Loucy (cell line): ENCODE measurements at regions not wholly inside any gene's neighbourhood (a gene's known extent, or its start where the extent isn't known, plus 50 kb on each side); places are given as distances from the start of the nearest gene placed in this dataset.

Source experiments
- H2AFZ ChIP-seq: fragments of 200-600 bp; sonication (generic); 2 replicates; pipeline ENCODE4 v1.6.0; 2016; ENCODE audit warnings: antibody characterized with exemption, mild to moderate bottlenecking, low read length, moderate library complexity
- H3F3A ChIP-seq: fragments of 200-600 bp; 2 replicates; pipeline ENCODE4 v1.6.0; 2016; ENCODE audit warnings: antibody characterized with exemption, low read depth, mild to moderate bottlenecking
- H3K27me3 ChIP-seq: fragments of 200-600 bp; sonication (generic); 2 replicates; pipeline ENCODE4 v1.6.1; 2014; ENCODE audit warnings: low read length, mild to moderate bottlenecking; ENCODE audit not compliant: insufficient read depth, poor library complexity, severe bottlenecking
- H3K36me3 ChIP-seq: fragments of 200-600 bp; sonication (generic); 2 replicates; pipeline ENCODE4 v1.6.1; 2016; ENCODE audit warnings: low read length; ENCODE audit not compliant: insufficient read depth
- H3K4me1 ChIP-seq: fragments of 200-600 bp; sonication (generic); 2 replicates; pipeline ENCODE4 v1.5.1; 2014; ENCODE audit warnings: low read length, mild to moderate bottlenecking; ENCODE audit not compliant: insufficient read depth, poor library complexity, severe bottlenecking
- H3K4me2 ChIP-seq: fragments of 200-600 bp; sonication (generic); 2 replicates; pipeline ENCODE4 v1.6.0; 2014; ENCODE audit warnings: antibody characterized with exemption, low read length, low read depth, mild to moderate bottlenecking; ENCODE audit not compliant: poor library complexity, severe bottlenecking
- H3K4me3 ChIP-seq: fragments of 200-600 bp; sonication (generic); 2 replicates; pipeline ENCODE4 v1.5.1; 2014; ENCODE audit warnings: low read length, mild to moderate bottlenecking, mixed read lengths; ENCODE audit not compliant: poor library complexity, severe bottlenecking
- H3K79me2 ChIP-seq: fragments of 200-600 bp; sonication (generic); 2 replicates; pipeline ENCODE4 v1.6.1; 2014; ENCODE audit warnings: low read length; ENCODE audit not compliant: insufficient read depth
- H3K9ac ChIP-seq: fragments of 200-600 bp; sonication (generic); 2 replicates; pipeline ENCODE4 v1.6.0; 2014; ENCODE audit warnings: mild to moderate bottlenecking, low read depth, low read length, moderate library complexity; ENCODE audit not compliant: poor library complexity, severe bottlenecking
- H3K9me2 ChIP-seq: fragments of 200-600 bp; sonication (generic); replicated peaks from 2 replicates; pipeline ENCODE4 v1.6.1; 2016; ENCODE audit warnings: low read depth, low read length, mixed read lengths
- H3K9me3 ChIP-seq: fragments of 200-600 bp; sonication (generic); 2 replicates; pipeline ENCODE4 v1.6.1; 2014; ENCODE audit warnings: mild to moderate bottlenecking, antibody characterized with exemption, low read length, low read depth; ENCODE audit not compliant: insufficient read depth
- H4K20me1 ChIP-seq: fragments of 200-600 bp; sonication (generic); 2 replicates; pipeline ENCODE4 v1.6.0; 2014; ENCODE audit warnings: antibody characterized with exemption, low read length, mild to moderate bottlenecking; ENCODE audit not compliant: insufficient read depth, poor library complexity, severe bottlenecking
- EZH2phosphoT487 ChIP-seq: fragments of 200-600 bp; IDR thresholded peaks from 2 replicates; pipeline ENCODE4 v1.6.1; 2018; ENCODE audit warnings: antibody characterized with exemption, mild to moderate bottlenecking, moderate library complexity, borderline replicate concordance
- TF ChIP-seq, protein P1 (sequence below): fragments of 200-600 bp; sonication (generic); conservative IDR thresholded peaks from 2 replicates; pipeline ENCODE4 v1.5.1; 2014; ENCODE audit warnings: mild to moderate bottlenecking, antibody characterized with exemption, low read length

DNA sequence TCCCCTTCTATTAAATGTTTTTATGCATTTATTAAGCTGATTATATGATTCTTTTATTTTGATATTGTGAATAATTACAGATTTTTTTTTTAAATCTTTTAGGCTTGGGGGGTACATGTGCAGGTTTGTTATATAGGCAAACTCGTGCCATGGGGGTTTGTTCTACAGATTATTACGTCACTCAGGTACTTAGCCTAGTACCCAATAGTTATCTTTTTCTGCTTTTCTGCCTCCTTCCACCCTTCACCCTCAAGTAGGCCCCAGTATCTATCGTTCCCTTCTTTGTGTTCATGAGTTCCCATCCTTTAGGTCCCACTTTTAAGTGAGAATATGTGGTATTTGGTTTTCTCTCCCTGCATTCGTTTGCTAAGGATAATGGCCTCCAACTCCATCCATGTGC is 92.2 kb upstream of the CWC22 start:
- Histone ChIP-seq H3K27me3 (no peaks in the 10 kb centered on the region), H3K4me1 (no peaks in the 10 kb centered on the region), H3K9me3 (no peaks in the 10 kb centered on the region), H3K4me3 (no peak overlapping the region), H4K20me1 (no peaks in the 10 kb centered on the region), H3K79me2 (no peaks in the 10 kb centered on the region), H3K9ac (no peak overlapping the region), H3K9me2 (no peaks in the 10 kb centered on the region), H2AFZ (no peak overlapping the region), H3F3A (no peaks in the 10 kb centered on the region), H3K36me3 (no peaks in the 10 kb centered on the region), H3K4me2 (no peak overlapping the region)
- TF ChIP-seq EZH2phosphoT487: no peak
- TF ChIP-seq, protein P1, sequence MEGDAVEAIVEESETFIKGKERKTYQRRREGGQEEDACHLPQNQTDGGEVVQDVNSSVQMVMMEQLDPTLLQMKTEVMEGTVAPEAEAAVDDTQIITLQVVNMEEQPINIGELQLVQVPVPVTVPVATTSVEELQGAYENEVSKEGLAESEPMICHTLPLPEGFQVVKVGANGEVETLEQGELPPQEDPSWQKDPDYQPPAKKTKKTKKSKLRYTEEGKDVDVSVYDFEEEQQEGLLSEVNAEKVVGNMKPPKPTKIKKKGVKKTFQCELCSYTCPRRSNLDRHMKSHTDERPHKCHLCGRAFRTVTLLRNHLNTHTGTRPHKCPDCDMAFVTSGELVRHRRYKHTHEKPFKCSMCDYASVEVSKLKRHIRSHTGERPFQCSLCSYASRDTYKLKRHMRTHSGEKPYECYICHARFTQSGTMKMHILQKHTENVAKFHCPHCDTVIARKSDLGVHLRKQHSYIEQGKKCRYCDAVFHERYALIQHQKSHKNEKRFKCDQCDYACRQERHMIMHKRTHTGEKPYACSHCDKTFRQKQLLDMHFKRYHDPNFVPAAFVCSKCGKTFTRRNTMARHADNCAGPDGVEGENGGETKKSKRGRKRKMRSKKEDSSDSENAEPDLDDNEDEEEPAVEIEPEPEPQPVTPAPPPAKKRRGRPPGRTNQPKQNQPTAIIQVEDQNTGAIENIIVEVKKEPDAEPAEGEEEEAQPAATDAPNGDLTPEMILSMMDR: no peak

DNA sequence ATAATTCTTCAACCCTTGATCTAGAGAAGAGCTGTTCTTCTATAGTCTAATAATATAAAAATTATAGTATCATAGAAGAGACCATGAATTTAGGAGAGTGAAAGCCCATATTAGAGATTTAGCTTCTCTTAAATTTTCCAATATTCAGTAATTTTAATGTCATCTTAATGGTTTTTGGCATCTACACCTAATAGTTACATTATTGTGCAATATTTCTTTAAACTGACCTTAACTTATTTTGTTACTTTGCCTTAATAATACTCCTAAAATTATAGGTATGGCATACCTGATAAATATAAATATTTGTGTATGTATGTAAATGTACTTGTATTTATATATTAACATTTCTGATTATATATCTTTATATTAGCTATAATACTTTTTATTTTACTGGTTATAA is 78.0 kb upstream of the CWC22 start:
- Histone ChIP-seq H3K4me2 (no peak overlapping the region), H3K9me3 (peaks cover 6% of the 10 kb centered on the region; the same call in 1 of the 2 replicates), H3F3A (no peaks in the 10 kb centered on the region), H3K27me3 (no peaks in the 10 kb centered on the region), H3K9me2 (no peaks in the 10 kb centered on the region), H3K4me1 (no peaks in the 10 kb centered on the region), H2AFZ (no peak overlapping the region), H3K9ac (no peak overlapping the region), H4K20me1 (no peaks in the 10 kb centered on the region), H3K36me3 (no peaks in the 10 kb centered on the region), H3K79me2 (no peaks in the 10 kb centered on the region), H3K4me3 (no peak overlapping the region)
- TF ChIP-seq, protein P1: no peak
- TF ChIP-seq EZH2phosphoT487: no peak

DNA sequence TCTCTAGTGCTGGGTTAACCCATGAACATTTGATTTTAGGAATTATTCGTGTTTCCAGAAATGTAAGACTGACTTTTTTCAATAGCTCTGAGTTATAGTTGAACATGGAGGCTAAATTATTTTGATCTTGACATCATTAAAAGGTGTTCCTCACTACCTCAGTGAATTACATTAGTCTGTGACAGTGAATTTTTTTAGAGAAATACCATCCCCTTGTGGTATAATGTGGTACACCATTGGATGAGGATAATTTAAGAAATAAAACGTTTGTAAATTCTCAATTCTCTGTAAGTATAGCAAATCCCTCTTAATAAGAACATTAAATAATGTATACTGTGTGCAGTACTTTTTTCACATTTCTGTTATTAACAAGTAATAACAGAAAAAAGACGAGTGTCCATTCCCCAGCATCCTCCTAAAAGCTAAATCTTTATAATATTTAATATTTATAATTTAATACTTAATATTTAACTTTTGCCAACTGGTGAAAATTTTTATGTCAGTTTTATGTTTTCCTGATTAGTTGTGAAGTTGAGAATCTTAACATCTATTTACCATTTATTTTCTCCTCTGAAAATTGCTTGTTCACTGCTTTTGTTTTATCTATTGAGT is 70.3 kb upstream of the CWC22 start:
- H2AFZ ChIP-seq: no peak overlapping the region
- H3K4me1 ChIP-seq: no peaks in the 10 kb centered on the region
- H3K36me3 ChIP-seq: no peaks in the 10 kb centered on the region
- H3K9ac ChIP-seq: no peak overlapping the region
- H3K27me3 ChIP-seq: no peaks in the 10 kb centered on the region
- no peaks in the 10 kb centered on the region for H3K79me2 ChIP-seq
- no peaks in the 10 kb centered on the region for H3K9me2 ChIP-seq
- no peaks in the 10 kb centered on the region for H4K20me1 ChIP-seq
- H3K4me3 ChIP-seq: no peak overlapping the region
- no peak for TF ChIP-seq EZH2phosphoT487
- TF ChIP-seq, protein P1: peak; percentile 76
- no peak overlapping the region for H3K4me2 ChIP-seq
- peaks cover 6% of the 10 kb centered on the region; the same call in 1 of the 2 replicates for H3K9me3 ChIP-seq
- H3F3A ChIP-seq: no peaks in the 10 kb centered on the region
